K562 (cell line): ENCODE measurements at regions not wholly inside any gene's neighbourhood (a gene's known extent, or its start where the extent isn't known, plus 50 kb on each side); places are given as distances from the start of the nearest gene placed in this dataset.

Experiments used
- ATAC-seq: fragments of 200-7000 bp; cut with Tn5 transposase; 3 replicates; pipeline ENCODE4 v1.9.1; 2020; ENCODE audit warnings: moderate library complexity
- BruUV-seq: library from RNA; stranded (reverse); fragments of 400-500 nt; replicated peaks from 2 replicates; lab custom pipeline; 2021; lab: Mats Ljungman, UMichigan
- CTCF ChIA-PET: fragments of 300-600 bp; formaldehyde crosslinking; extraction: SDS; loops from one replicate; lab custom pipeline; 2021; ENCODE audit warnings: low intra/inter-chr PET ratio; lab: Yijun Ruan, JAX
- POLR2A ChIA-PET: fragments of 300-600, 350-650 bp; sonication (Branson Sonifier 250); formaldehyde crosslinking; extraction: SDS; loops from one replicate; lab custom pipeline; 2021; ENCODE audit warnings: antibody characterized with exemption, inconsistent platforms; lab: Yijun Ruan, JAX
- DNase-seq, 4 experiments: peaks; one replicate each; pipeline versions ENCODE4 v3.0.0 to v3.0.0-alpha.2; 2011 to 2018; ENCODE audit warnings: low spot score in 3 of 4, mixed read lengths in 3 of 4; ENCODE audit errors: extremely low read depth in 1 of 4
- FAIRE-seq: peaks from 2 replicates; lab custom pipeline; 2011; peaks lifted over from hg19 to GRCh38; lab: Jason Lieb, UNC
- H2AFZ ChIP-seq: 2 replicates; pipeline ENCODE4 v1.6.0; 2011; ENCODE audit warnings: low read depth, low read length, control low read depth, inconsistent platforms
- H3K27ac ChIP-seq: fragments of 200-600 bp; 3 replicates; pipeline ENCODE4 v1.8.0; 2011; ENCODE audit warnings: low read depth, mild to moderate bottlenecking, control low read depth, inconsistent platforms, low read length, moderate library complexity, mixed read lengths; ENCODE audit errors: extremely low read depth
- H3K27me3 ChIP-seq, 2 experiments: fragments of 300-600 bp in 1 of 2; 2 replicates in 1 of 2; 3 replicates in 1 of 2; pipeline versions ENCODE4 v1.6.0 to v1.8.0; 2011; ENCODE audit warnings: inconsistent platforms in 2 of 2, low read length in 2 of 2, mild to moderate bottlenecking in 1 of 2, mixed read lengths in 1 of 2, moderate library complexity in 1 of 2; ENCODE audit not compliant: control insufficient read depth in 2 of 2, insufficient read depth in 2 of 2
- H3K36me3 ChIP-seq: fragments of 300-600 bp; 3 replicates; pipeline ENCODE4 v1.8.0; 2011; ENCODE audit warnings: mild to moderate bottlenecking, low read length, inconsistent platforms; ENCODE audit not compliant: control insufficient read depth, insufficient read depth
- H3K4me1 ChIP-seq, 2 experiments: fragments of 200-600 bp in 1 of 2; replicated peaks in 1 of 2; 2 replicates in 1 of 2; 3 replicates in 1 of 2; pipeline versions ENCODE4 v1.5.1 to v1.8.0; 2011; ENCODE audit warnings: inconsistent platforms in 2 of 2, low read length in 2 of 2, mild to moderate bottlenecking in 1 of 2, mixed read lengths in 1 of 2, moderate library complexity in 1 of 2; ENCODE audit not compliant: control insufficient read depth in 2 of 2, insufficient read depth in 2 of 2
- H3K4me2 ChIP-seq: 2 replicates; pipeline ENCODE4 v1.6.1; 2011; ENCODE audit warnings: low read length, control low read depth, inconsistent platforms, mixed read lengths; ENCODE audit not compliant: insufficient read depth
- H3K4me3 ChIP-seq: fragments of 200-600 bp; sonication (generic), shearing (Covaris generic); 2 replicates; pipeline ENCODE4 v1.5.1; 2016; ENCODE audit warnings: control low read depth, inconsistent platforms
- H3K79me2 ChIP-seq: fragments of 200-600 bp; 3 replicates; pipeline ENCODE4 v1.8.0; 2011; ENCODE audit warnings: low read length, inconsistent platforms; ENCODE audit not compliant: control insufficient read depth, insufficient read depth
- H3K9ac ChIP-seq, 2 experiments: 2 replicates each; pipeline versions ENCODE4 v1.6.0 to v1.6.1; 2011; ENCODE audit warnings: low read depth in 2 of 2, low read length in 2 of 2, control low read depth in 1 of 2, inconsistent platforms in 1 of 2, mild to moderate bottlenecking in 1 of 2, mixed read lengths in 1 of 2; ENCODE audit not compliant: insufficient read depth in 1 of 2
- H3K9me1 ChIP-seq: one replicate; pipeline ENCODE4 v1.6.0; 2011; ENCODE audit warnings: inconsistent platforms, mild to moderate bottlenecking, low read length, moderate library complexity; ENCODE audit not compliant: control insufficient read depth, insufficient read depth
- H3K9me3 ChIP-seq: replicated peaks from 2 replicates; pipeline ENCODE4 v1.5.1; 2011; ENCODE audit warnings: low read depth, low read length, inconsistent platforms; ENCODE audit not compliant: control insufficient read depth, insufficient read depth
- H4K20me1 ChIP-seq: replicated peaks from 2 replicates; pipeline ENCODE4 v1.6.1; 2011; ENCODE audit warnings: low read length, inconsistent platforms, mixed read lengths; ENCODE audit not compliant: control insufficient read depth, insufficient read depth
- DMBX1 ChIP-seq: fragments of 250-450 bp; sonication (Bioruptor Pico); IDR thresholded peaks from 2 replicates; pipeline ENCODE4 v1.8.0; 2022; ENCODE audit warnings: inconsistent platforms, mild to moderate bottlenecking, moderate library complexity, borderline replicate concordance
- FOXJ3 ChIP-seq: sonication (generic); formaldehyde crosslinking; IDR thresholded peaks from 2 replicates; pipeline ENCODE4 v1.4.0; 2020; ENCODE audit warnings: mild to moderate bottlenecking, missing genetic modification reagents
- GABPB2 ChIP-seq: fragments of 250-450 bp; sonication (Bioruptor Pico); conservative IDR thresholded peaks from 2 replicates; pipeline ENCODE4 v1.5.1; 2021; ENCODE audit warnings: mild to moderate bottlenecking
- HMG20B ChIP-seq: fragments of 250-450 bp; sonication (Bioruptor Pico); IDR thresholded peaks from 2 replicates; pipeline ENCODE4 v1.5.0; 2021; ENCODE audit warnings: mild to moderate bottlenecking
- L3MBTL2 ChIP-seq: fragments of 450-650 bp; IDR thresholded peaks from 2 replicates; pipeline ENCODE4 v1.6.1; 2016; ENCODE audit warnings: mild to moderate bottlenecking, moderate library complexity
- LCOR ChIP-seq: sonication (generic); formaldehyde crosslinking; IDR thresholded peaks from 2 replicates; pipeline ENCODE4 v1.8.0; 2022; ENCODE audit warnings: mild to moderate bottlenecking, missing genetic modification reagents
- NFRKB ChIP-seq: fragments of 450-650 bp; IDR thresholded peaks from 2 replicates; pipeline ENCODE4 v1.6.1; 2016; ENCODE audit warnings: low read depth
- SETDB1 ChIP-seq: IDR thresholded peaks from one replicate; pipeline ENCODE4 v1.6.1; 2012; ENCODE audit warnings: low read length, control low read depth, inconsistent platforms
- ZNF165 ChIP-seq: fragments of 250-450 bp; sonication (Bioruptor Pico); IDR thresholded peaks from 2 replicates; pipeline ENCODE4 v1.4.0; 2020; ENCODE audit warnings: borderline replicate concordance
- WGBS: fragments of 100-300 bp; shearing (Covaris generic); methylation state at CpG from one replicate; pipeline ENCODE4 v1.1.6; 2016; ENCODE audit warnings: low coverage, mixed read lengths; ENCODE audit not compliant: insufficient coverage; ENCODE audit errors: missing lambda C conversion rate; 5-methylcytosine and 5-hydroxymethylcytosine counted together
- in situ Hi-C: fragments of 300-500 bp; cut with MboI; formaldehyde crosslinking; loops from 4 replicates; pipeline ENCODE4 v1.15.0; 2018; ENCODE audit warnings: inconsistent platforms, mixed read lengths
- intact Hi-C: fragments of 100-400 bp; cut with micrococcal nuclease; formaldehyde crosslinking; loops from 2 replicates; pipeline ENCODE4 v1.14.2; 2022
- TF ChIP-seq, protein P1 (sequence below): sonication (generic); formaldehyde crosslinking; IDR thresholded peaks from 2 replicates; pipeline ENCODE4 v1.8.0; 2022; ENCODE audit warnings: missing genetic modification reagents, mild to moderate bottlenecking, borderline replicate concordance
- TF ChIP-seq, protein P2 (sequence below): fragments of 450-650 bp; formaldehyde crosslinking; IDR thresholded peaks from 2 replicates; pipeline ENCODE4 v1.4.0; 2020; ENCODE audit warnings: mild to moderate bottlenecking
- TF ChIP-seq, protein P3 (sequence below), 2 experiments: fragments of 450-650 bp in 1 of 2; sonication (generic) in 1 of 2; formaldehyde crosslinking; conservative IDR thresholded peaks; 2 replicates each; pipeline versions ENCODE4 v1.4.0 to v1.8.1; 2020 to 2022; ENCODE audit warnings: mild to moderate bottlenecking in 1 of 2, missing genetic modification reagents in 1 of 2
- TF ChIP-seq, protein P4 (sequence below): fragments of 250-450 bp; sonication (Bioruptor Pico); IDR thresholded peaks from 2 replicates; pipeline ENCODE4 v1.6.1; 2021; ENCODE audit warnings: mild to moderate bottlenecking
- TF ChIP-seq, protein P5 (sequence below), 2 experiments: fragments of 250-450 bp in 1 of 2; fragments of 450-650 bp in 1 of 2; sonication (Bioruptor Pico) in 1 of 2; IDR thresholded peaks; 2 replicates each; pipeline versions ENCODE4 v1.6.1 to v1.8.0; 2016 to 2021; ENCODE audit warnings: mild to moderate bottlenecking in 2 of 2, moderate library complexity in 2 of 2, missing compliant biosample characterization in 1 of 2, missing genetic modification characterization in 1 of 2
- TF ChIP-seq, protein P6 (sequence below): sonication (generic); formaldehyde crosslinking; IDR thresholded peaks from 2 replicates; pipeline ENCODE4 v1.8.0; 2022; ENCODE audit warnings: mild to moderate bottlenecking, missing genetic modification reagents

DNA sequence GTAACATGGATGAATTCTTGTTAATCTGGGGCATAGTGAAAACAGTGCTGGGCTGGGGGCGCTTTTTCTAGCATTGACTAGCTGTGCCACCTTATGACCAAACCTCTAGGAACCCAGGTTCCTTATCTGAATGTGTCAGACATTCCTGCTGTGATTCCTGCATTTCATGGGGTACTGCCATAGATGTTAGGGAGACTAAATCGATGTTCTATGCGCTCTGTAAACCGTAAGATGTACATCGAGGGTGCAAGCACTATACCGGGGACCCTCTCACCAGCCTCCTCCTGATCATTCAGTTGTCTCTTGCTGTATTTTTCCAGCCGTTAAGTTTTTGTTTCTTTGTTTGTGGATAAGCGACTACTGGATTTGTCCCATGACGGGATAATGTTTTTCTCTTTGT is 170.9 kb upstream of the PARP11 start:
- BruUV-seq: no TSS peak

More for the DNA sequence above, 170.9 kb upstream of the PARP11 start:
- no peak overlapping the region for H3K4me2 ChIP-seq
- no peaks in the 10 kb centered on the region for H3K9me1 ChIP-seq
- peaks cover 4 to 14% of the 10 kb centered on the region in 2 experiments; a peak in 3 of 5 replicates for H3K27me3 ChIP-seq
- no peak overlapping the region for H2AFZ ChIP-seq
- no peaks in the 10 kb centered on the region for H3K9me3 ChIP-seq
- in situ Hi-C loops: no loop called here
- H3K4me1 ChIP-seq: no peaks in the 10 kb centered on the region; a peak in 1 of 5 replicates
- FAIRE-seq: no peak
- H3K36me3 ChIP-seq: no peaks in the 10 kb centered on the region
- no peak overlapping the region for H3K4me3 ChIP-seq
- no peak overlapping the region for H3K27ac ChIP-seq
- no peak overlapping the region for H3K9ac ChIP-seq
- intact Hi-C loops: no loop called here
- no peaks in the 10 kb centered on the region for H3K79me2 ChIP-seq
- POLR2A ChIA-PET: no interaction called here
- ATAC-seq: no peak
- CTCF ChIA-PET: no interaction called here
- DNase-seq: no peak
- no peak for TF ChIP-seq FOXJ3 (CRISPR knock-in tag)
- TF ChIP-seq, protein P1, sequence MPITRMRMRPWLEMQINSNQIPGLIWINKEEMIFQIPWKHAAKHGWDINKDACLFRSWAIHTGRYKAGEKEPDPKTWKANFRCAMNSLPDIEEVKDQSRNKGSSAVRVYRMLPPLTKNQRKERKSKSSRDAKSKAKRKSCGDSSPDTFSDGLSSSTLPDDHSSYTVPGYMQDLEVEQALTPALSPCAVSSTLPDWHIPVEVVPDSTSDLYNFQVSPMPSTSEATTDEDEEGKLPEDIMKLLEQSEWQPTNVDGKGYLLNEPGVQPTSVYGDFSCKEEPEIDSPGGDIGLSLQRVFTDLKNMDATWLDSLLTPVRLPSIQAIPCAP (CRISPR knock-in tag): no peak
- no peak for TF ChIP-seq DMBX1 (CRISPR knock-in tag)
- no peak for TF ChIP-seq NFRKB
- TF ChIP-seq, protein P2, sequence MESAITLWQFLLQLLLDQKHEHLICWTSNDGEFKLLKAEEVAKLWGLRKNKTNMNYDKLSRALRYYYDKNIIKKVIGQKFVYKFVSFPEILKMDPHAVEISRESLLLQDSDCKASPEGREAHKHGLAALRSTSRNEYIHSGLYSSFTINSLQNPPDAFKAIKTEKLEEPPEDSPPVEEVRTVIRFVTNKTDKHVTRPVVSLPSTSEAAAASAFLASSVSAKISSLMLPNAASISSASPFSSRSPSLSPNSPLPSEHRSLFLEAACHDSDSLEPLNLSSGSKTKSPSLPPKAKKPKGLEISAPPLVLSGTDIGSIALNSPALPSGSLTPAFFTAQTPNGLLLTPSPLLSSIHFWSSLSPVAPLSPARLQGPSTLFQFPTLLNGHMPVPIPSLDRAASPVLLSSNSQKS: no peak
- TF ChIP-seq L3MBTL2: no peak
- no peak for TF ChIP-seq GABPB2 (CRISPR knock-in tag)
- TF ChIP-seq ZNF165: no peak
- TF ChIP-seq, protein P3, sequence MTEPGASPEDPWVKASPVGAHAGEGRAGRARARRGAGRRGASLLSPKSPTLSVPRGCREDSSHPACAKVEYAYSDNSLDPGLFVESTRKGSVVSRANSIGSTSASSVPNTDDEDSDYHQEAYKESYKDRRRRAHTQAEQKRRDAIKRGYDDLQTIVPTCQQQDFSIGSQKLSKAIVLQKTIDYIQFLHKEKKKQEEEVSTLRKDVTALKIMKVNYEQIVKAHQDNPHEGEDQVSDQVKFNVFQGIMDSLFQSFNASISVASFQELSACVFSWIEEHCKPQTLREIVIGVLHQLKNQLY (CRISPR knock-in tag; conservative IDR thresholded peaks at IDR 0.05): no peak
- TF ChIP-seq, protein P4, sequence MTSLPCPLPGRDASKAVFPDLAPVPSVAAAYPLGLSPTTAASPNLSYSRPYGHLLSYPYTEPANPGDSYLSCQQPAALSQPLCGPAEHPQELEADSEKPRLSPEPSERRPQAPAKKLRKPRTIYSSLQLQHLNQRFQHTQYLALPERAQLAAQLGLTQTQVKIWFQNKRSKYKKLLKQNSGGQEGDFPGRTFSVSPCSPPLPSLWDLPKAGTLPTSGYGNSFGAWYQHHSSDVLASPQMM (CRISPR knock-in tag): no peak
- no peak for TF ChIP-seq SETDB1
- no peak for TF ChIP-seq HMG20B (CRISPR knock-in tag)
- TF ChIP-seq LCOR (CRISPR knock-in tag): no peak
- TF ChIP-seq, protein P5, sequence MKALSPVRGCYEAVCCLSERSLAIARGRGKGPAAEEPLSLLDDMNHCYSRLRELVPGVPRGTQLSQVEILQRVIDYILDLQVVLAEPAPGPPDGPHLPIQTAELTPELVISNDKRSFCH (CRISPR knock-in tag; IDR thresholded peaks at IDR 0.05): no peak
- TF ChIP-seq, protein P5 (tag; IDR thresholded peaks at IDR 0.05): no peak
- TF ChIP-seq, protein P6, sequence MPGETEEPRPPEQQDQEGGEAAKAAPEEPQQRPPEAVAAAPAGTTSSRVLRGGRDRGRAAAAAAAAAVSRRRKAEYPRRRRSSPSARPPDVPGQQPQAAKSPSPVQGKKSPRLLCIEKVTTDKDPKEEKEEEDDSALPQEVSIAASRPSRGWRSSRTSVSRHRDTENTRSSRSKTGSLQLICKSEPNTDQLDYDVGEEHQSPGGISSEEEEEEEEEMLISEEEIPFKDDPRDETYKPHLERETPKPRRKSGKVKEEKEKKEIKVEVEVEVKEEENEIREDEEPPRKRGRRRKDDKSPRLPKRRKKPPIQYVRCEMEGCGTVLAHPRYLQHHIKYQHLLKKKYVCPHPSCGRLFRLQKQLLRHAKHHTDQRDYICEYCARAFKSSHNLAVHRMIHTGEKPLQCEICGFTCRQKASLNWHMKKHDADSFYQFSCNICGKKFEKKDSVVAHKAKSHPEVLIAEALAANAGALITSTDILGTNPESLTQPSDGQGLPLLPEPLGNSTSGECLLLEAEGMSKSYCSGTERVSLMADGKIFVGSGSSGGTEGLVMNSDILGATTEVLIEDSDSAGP (CRISPR knock-in tag): no peak
- WGBS: under 1% methylated on average over 9 of the region's 9 CpGs
- H4K20me1 ChIP-seq: no peaks in the 10 kb centered on the region
